ENCODE measurements at regions not wholly inside any gene's neighbourhood (a gene's known extent, or its start where the extent isn't known, plus 50 kb on each side); places are given as distances from the start of the nearest gene placed in this dataset.

DNA sequence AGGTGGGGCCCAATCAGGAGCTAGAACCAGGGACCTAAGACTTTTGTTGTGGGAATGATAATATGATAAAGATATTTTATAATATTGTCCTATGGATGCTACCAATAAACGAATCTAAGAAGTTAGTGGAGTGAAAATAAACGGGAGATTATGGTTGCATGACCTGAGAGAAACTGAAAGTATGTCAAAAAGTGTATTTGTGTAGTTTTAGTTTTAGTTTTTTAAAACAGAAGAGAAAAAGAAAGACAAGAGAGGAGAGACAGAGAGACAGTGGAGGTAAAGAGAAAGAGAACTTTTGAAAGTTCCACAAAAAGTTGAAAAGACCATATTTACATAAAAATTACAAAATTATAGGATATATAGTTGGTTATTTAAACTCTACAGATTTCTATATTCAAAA is 64.1 kb upstream of the TMPRSS15 start:
- TF ChIP-seq, protein P1, sequence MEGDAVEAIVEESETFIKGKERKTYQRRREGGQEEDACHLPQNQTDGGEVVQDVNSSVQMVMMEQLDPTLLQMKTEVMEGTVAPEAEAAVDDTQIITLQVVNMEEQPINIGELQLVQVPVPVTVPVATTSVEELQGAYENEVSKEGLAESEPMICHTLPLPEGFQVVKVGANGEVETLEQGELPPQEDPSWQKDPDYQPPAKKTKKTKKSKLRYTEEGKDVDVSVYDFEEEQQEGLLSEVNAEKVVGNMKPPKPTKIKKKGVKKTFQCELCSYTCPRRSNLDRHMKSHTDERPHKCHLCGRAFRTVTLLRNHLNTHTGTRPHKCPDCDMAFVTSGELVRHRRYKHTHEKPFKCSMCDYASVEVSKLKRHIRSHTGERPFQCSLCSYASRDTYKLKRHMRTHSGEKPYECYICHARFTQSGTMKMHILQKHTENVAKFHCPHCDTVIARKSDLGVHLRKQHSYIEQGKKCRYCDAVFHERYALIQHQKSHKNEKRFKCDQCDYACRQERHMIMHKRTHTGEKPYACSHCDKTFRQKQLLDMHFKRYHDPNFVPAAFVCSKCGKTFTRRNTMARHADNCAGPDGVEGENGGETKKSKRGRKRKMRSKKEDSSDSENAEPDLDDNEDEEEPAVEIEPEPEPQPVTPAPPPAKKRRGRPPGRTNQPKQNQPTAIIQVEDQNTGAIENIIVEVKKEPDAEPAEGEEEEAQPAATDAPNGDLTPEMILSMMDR (IDR thresholded peaks at IDR 0.05) = no peak
- no peak for TF ChIP-seq POLR2AphosphoS5 (IDR thresholded peaks at IDR 0.05)
- TF ChIP-seq POLR2A (IDR thresholded peaks at IDR 0.05; ENCODE audit: low read depth) = no peak
